ENCODE measurements at regions not wholly inside any gene's neighbourhood (a gene's known extent, or its start where the extent isn't known, plus 50 kb on each side); places are given as distances from the start of the nearest gene placed in this dataset.

DNA sequence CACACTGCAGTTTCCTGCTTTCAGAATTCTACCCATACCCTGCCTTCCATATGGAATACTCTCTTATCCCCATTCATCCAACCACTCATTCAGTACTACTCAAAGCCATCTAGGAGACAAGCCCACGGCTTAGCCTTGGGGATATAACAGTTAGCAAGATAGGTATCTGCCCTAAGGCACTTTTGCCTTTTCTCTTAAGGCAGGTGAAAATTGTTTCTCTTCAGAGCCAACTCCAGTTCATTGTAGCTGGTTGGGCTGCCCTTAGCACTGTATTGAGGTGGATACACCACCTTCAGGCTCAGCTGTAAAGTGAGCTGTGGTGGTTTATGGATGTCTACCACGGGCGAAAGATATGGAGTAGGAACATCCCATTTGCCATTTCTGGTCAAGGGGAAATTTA lies 729.7 kb upstream of the TBX3 start:
- TF ChIP-seq, protein P1, sequence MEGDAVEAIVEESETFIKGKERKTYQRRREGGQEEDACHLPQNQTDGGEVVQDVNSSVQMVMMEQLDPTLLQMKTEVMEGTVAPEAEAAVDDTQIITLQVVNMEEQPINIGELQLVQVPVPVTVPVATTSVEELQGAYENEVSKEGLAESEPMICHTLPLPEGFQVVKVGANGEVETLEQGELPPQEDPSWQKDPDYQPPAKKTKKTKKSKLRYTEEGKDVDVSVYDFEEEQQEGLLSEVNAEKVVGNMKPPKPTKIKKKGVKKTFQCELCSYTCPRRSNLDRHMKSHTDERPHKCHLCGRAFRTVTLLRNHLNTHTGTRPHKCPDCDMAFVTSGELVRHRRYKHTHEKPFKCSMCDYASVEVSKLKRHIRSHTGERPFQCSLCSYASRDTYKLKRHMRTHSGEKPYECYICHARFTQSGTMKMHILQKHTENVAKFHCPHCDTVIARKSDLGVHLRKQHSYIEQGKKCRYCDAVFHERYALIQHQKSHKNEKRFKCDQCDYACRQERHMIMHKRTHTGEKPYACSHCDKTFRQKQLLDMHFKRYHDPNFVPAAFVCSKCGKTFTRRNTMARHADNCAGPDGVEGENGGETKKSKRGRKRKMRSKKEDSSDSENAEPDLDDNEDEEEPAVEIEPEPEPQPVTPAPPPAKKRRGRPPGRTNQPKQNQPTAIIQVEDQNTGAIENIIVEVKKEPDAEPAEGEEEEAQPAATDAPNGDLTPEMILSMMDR (IDR thresholded peaks at IDR 0.05; ENCODE audit: low read depth, low read length), result no peak
- TF ChIP-seq MYC (IDR thresholded peaks at IDR 0.05; ENCODE audit: low read depth, low read length) (no peak), POLR2A (IDR thresholded peaks at IDR 0.05; ENCODE audit: extremely low read depth, insufficient read length) (no peak)
